IMR-90 (cell line): ENCODE measurements at regions not wholly inside any gene's neighbourhood (a gene's known extent, or its start where the extent isn't known, plus 50 kb on each side); places are given as distances from the start of the nearest gene placed in this dataset.

Experiments used
- ATAC-seq: fragments of 200-7000 bp; cut with Tn5 transposase; 2 replicates; pipeline ENCODE4 v1.9.1; 2020; ENCODE audit warnings: low read depth, mild to moderate bottlenecking, moderate library complexity
- BruUV-seq: library from RNA; stranded (reverse); fragments of 400-500 nt; replicated peaks from 2 replicates; lab custom pipeline; 2021; lab: Mats Ljungman, UMichigan
- CTCF ChIA-PET: fragments of 300-600 bp; formaldehyde crosslinking; extraction: SDS; loops from one replicate; lab custom pipeline; 2021; ENCODE audit warnings: antibody characterized with exemption; lab: Yijun Ruan, JAX
- POLR2A ChIA-PET: fragments of 300-600 bp; sonication (Branson Sonifier 250); formaldehyde crosslinking; loops from one replicate; lab custom pipeline; 2022; ENCODE audit warnings: antibody characterized with exemption; ENCODE audit not compliant: unreplicated experiment; lab: Charles Lee
- DNase-seq: peaks from one replicate; pipeline ENCODE4 v3.0.0; 2013
- H2AFZ ChIP-seq: replicated peaks from 2 replicates; pipeline ENCODE3; 2013; ENCODE audit warnings: low read length, mild to moderate bottlenecking; ENCODE audit not compliant: poor library complexity
- H2AK5ac ChIP-seq: 2 replicates; pipeline ENCODE4 v1.6.1; 2013; ENCODE audit warnings: low read depth, low read length, inconsistent platforms
- H2AK9ac ChIP-seq: replicated peaks from 2 replicates; pipeline ENCODE3; 2013; ENCODE audit warnings: mild to moderate bottlenecking, low read depth, low read length, moderate library complexity; ENCODE audit not compliant: poor library complexity
- H2BK120ac ChIP-seq: 2 replicates; pipeline ENCODE4 v1.6.1; 2013; ENCODE audit warnings: low read depth, low read length, inconsistent platforms
- H2BK15ac ChIP-seq: 3 replicates; pipeline ENCODE4 v1.6.1; 2013; ENCODE audit warnings: low read depth, low read length, inconsistent platforms
- H2BK20ac ChIP-seq: 2 replicates; pipeline ENCODE4 v1.6.1; 2013; ENCODE audit warnings: low read depth, mild to moderate bottlenecking, inconsistent platforms, low read length, moderate library complexity
- H2BK5ac ChIP-seq: 2 replicates; pipeline ENCODE4 v1.6.1; 2013; ENCODE audit warnings: mild to moderate bottlenecking, low read depth, low read length, inconsistent platforms; ENCODE audit not compliant: poor library complexity, severe bottlenecking
- H3K14ac ChIP-seq: replicated peaks from 2 replicates; pipeline ENCODE4 v1.6.1; 2013; ENCODE audit warnings: low read depth, low read length, inconsistent platforms
- H3K18ac ChIP-seq: 2 replicates; pipeline ENCODE4 v1.6.1; 2013; ENCODE audit warnings: low read depth, low read length, control low read depth
- H3K23ac ChIP-seq: 2 replicates; pipeline ENCODE4 v1.6.1; 2013; ENCODE audit warnings: low read depth, low read length, inconsistent platforms
- H3K27ac ChIP-seq: 2 replicates; pipeline ENCODE4 v1.5.1; 2013; ENCODE audit warnings: mild to moderate bottlenecking, control low read depth, low read length; ENCODE audit not compliant: insufficient read depth
- H3K27me3 ChIP-seq: 2 replicates; pipeline ENCODE4 v1.6.1; 2013; ENCODE audit warnings: low read length; ENCODE audit not compliant: control insufficient read depth, insufficient read depth
- H3K36me3 ChIP-seq: 2 replicates; pipeline ENCODE4 v1.6.1; 2013; ENCODE audit warnings: low read length, mixed read lengths; ENCODE audit not compliant: control insufficient read depth, insufficient read depth
- H3K4ac ChIP-seq: 2 replicates; pipeline ENCODE4 v1.6.1; 2013; ENCODE audit warnings: low read depth, low read length, inconsistent platforms
- H3K4me1 ChIP-seq: 2 replicates; pipeline ENCODE4 v1.6.1; 2013; ENCODE audit warnings: low read length, mixed read lengths; ENCODE audit not compliant: control insufficient read depth, insufficient read depth
- H3K4me2 ChIP-seq: 2 replicates; pipeline ENCODE4 v1.6.1; 2013; ENCODE audit warnings: low read depth, mild to moderate bottlenecking, control low read depth, low read length, moderate library complexity
- H3K4me3 ChIP-seq: 2 replicates; pipeline ENCODE4 v1.5.1; 2013; ENCODE audit warnings: low read depth, mild to moderate bottlenecking, control low read depth, low read length, moderate library complexity; ENCODE audit not compliant: insufficient read depth
- H3K56ac ChIP-seq: 2 replicates; pipeline ENCODE4 v1.6.1; 2013; ENCODE audit warnings: low read length, inconsistent platforms; ENCODE audit not compliant: insufficient read depth; ENCODE audit errors: extremely low read depth
- H3K79me1 ChIP-seq, 2 experiments: 2 replicates each; pipeline ENCODE4 v1.6.1; 2013; ENCODE audit warnings: low read length in 2 of 2, inconsistent platforms in 1 of 2, low read depth in 1 of 2
- H3K9ac ChIP-seq: 2 replicates; pipeline ENCODE4 v1.6.1; 2013; ENCODE audit warnings: low read depth, low read length, control low read depth
- H3K9me1 ChIP-seq: 2 replicates; pipeline ENCODE4 v1.6.1; 2013; ENCODE audit warnings: low read length, inconsistent platforms; ENCODE audit not compliant: insufficient read depth
- H3K9me3 ChIP-seq: 2 replicates; pipeline ENCODE4 v1.6.1; 2013; ENCODE audit warnings: low read length; ENCODE audit not compliant: control insufficient read depth, insufficient read depth
- H4K20me1 ChIP-seq: 2 replicates; pipeline ENCODE4 v1.6.1; 2013; ENCODE audit warnings: low read length, inconsistent platforms; ENCODE audit not compliant: insufficient read depth
- H4K5ac ChIP-seq: 2 replicates; pipeline ENCODE4 v1.6.1; 2013; ENCODE audit warnings: mild to moderate bottlenecking, low read depth, low read length, control low read depth
- H4K8ac ChIP-seq, 2 experiments: 2 replicates each; pipeline ENCODE4 v1.6.1; 2013; ENCODE audit warnings: low read depth in 2 of 2, low read length in 2 of 2, control low read depth in 1 of 2, inconsistent platforms in 1 of 2
- H4K91ac ChIP-seq: 2 replicates; pipeline ENCODE4 v1.6.1; 2013; ENCODE audit warnings: low read depth, low read length, inconsistent platforms; ENCODE audit not compliant: insufficient read depth
- BHLHE40 ChIP-seq: fragments of 150-350 bp; IDR thresholded peaks from 2 replicates; pipeline ENCODE4 v1.6.1; 2016; ENCODE audit warnings: mild to moderate bottlenecking, low read depth, low read length
- CEBPB ChIP-seq: IDR thresholded peaks from 2 replicates; pipeline ENCODE4 v1.6.1; 2012; ENCODE audit warnings: low read depth, low read length, improper control_type of control experiment
- CHD1 ChIP-seq: IDR thresholded peaks from 2 replicates; pipeline ENCODE4 v1.6.1; 2012; ENCODE audit warnings: low read depth, low read length, improper control_type of control experiment
- ELK1 ChIP-seq: fragments of 150-350 bp; IDR thresholded peaks from 2 replicates; pipeline ENCODE4 v1.6.1; 2016; ENCODE audit warnings: low read depth, mild to moderate bottlenecking, low read length, moderate library complexity, borderline replicate concordance
- FOS ChIP-seq: fragments of 150-350 bp; IDR thresholded peaks from 2 replicates; pipeline ENCODE4 v1.6.1; 2016; ENCODE audit warnings: low read depth, low read length
- MAFK ChIP-seq: IDR thresholded peaks from 2 replicates; pipeline ENCODE4 v1.6.1; 2012; ENCODE audit warnings: low read depth, low read length, improper control_type of control experiment
- MAZ ChIP-seq: IDR thresholded peaks from 2 replicates; pipeline ENCODE4 v1.6.1; 2012; ENCODE audit warnings: low read depth, mild to moderate bottlenecking, low read length, improper control_type of control experiment, moderate library complexity, borderline replicate concordance
- MXI1 ChIP-seq: IDR thresholded peaks from 2 replicates; pipeline ENCODE4 v1.6.1; 2012; ENCODE audit warnings: low read depth, mild to moderate bottlenecking, low read length, moderate library complexity, borderline replicate concordance
- NFE2L2 ChIP-seq: fragments of 150-350 bp; IDR thresholded peaks from 2 replicates; pipeline ENCODE4 v1.6.1; 2016; ENCODE audit warnings: low read depth, mild to moderate bottlenecking, low read length
- POLR2A ChIP-seq: IDR thresholded peaks from 2 replicates; pipeline ENCODE4 v1.6.1; 2012; ENCODE audit warnings: mild to moderate bottlenecking, low read depth, low read length
- RAD21 ChIP-seq: IDR thresholded peaks from 2 replicates; pipeline ENCODE4 v1.6.1; 2012; ENCODE audit warnings: low read length, improper control_type of control experiment
- RCOR1 ChIP-seq: IDR thresholded peaks from 2 replicates; pipeline ENCODE4 v1.6.1; 2012; ENCODE audit warnings: mild to moderate bottlenecking, low read length, improper control_type of control experiment; ENCODE audit not compliant: insufficient replicate concordance
- RFX5 ChIP-seq: IDR thresholded peaks from 2 replicates; pipeline ENCODE4 v1.8.0; 2012; ENCODE audit warnings: low read depth, mild to moderate bottlenecking, low read length, moderate library complexity
- SMC3 ChIP-seq: fragments of 150-350 bp; IDR thresholded peaks from 2 replicates; pipeline ENCODE4 v1.6.1; 2016; ENCODE audit warnings: low read depth, mild to moderate bottlenecking, antibody characterized with exemption, low read length, moderate library complexity
- WGBS, 2 experiments: methylation state at CpG; one replicate each; pipeline versions ENCODE4 v1.1.5 to v1.1.7; 2013; ENCODE audit warnings: missing lambda C conversion rate in 2 of 2; ENCODE audit not compliant: insufficient read length in 1 of 2; ENCODE audit errors: extremely low coverage in 2 of 2; 5-methylcytosine and 5-hydroxymethylcytosine counted together
- dilution Hi-C: fragments of 300-500 bp; cut with HindIII; formaldehyde crosslinking; loops from one replicate; pipeline ENCODE4 v1.14.3; 2018; ENCODE audit warnings: low sequenced_read_pairs; ENCODE audit not compliant: unreplicated experiment
- in situ Hi-C: fragments of 300-500 bp; cut with MboI; formaldehyde crosslinking; loops from 3 replicates; pipeline ENCODE4 v1.14.3; 2019; ENCODE audit warnings: low sequenced_read_pairs, inconsistent platforms, mixed read lengths
- intact Hi-C: fragments of 100-400 bp; cut with micrococcal nuclease; formaldehyde crosslinking; loops from 2 replicates; pipeline ENCODE4 v1.10.0; 2022
- TF ChIP-seq, protein P1 (sequence below): fragments of 150-350 bp; IDR thresholded peaks from 2 replicates; pipeline ENCODE4 v1.6.1; 2017; ENCODE audit warnings: mild to moderate bottlenecking, antibody characterized with exemption, low read length, low read depth
- TF ChIP-seq, protein P2 (sequence below): conservative IDR thresholded peaks from 2 replicates; pipeline ENCODE4 v1.5.1; 2012; ENCODE audit warnings: mild to moderate bottlenecking, low read depth, low read length, improper control_type of control experiment

DNA sequence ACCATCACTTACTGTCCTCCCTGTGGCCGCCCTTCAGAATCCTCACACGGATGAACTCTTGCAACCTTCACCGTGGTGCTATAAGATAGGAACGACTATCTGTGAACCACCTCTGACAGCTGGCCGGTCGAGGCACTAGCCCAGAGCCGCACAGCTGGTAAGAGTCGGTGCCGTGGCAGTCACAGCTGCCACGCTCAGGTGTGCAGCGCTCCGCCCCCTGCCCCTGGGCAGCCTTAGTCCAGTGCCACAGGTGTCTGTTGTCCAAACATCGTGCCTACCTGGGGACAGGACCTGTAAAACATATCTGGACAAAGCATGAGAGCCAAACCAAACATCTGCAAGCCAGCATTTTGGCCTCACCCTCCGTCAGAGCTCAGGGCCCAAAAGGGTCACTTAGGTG is 55.3 kb upstream of the SALL3 start:
- no peak overlapping the region for H2BK5ac ChIP-seq
- H3K4me1 ChIP-seq = no peaks in the 10 kb centered on the region
- H3K79me1 ChIP-seq = no peaks in the 10 kb centered on the region
- H2AFZ ChIP-seq = no peak overlapping the region
- DNase-seq (no peak), ATAC-seq (no peak)
- no peak overlapping the region for H4K8ac ChIP-seq
- no TSS peak for BruUV-seq
- TF ChIP-seq FOS (no peak), MXI1 (no peak), MAZ (no peak), ELK1 (no peak), BHLHE40 (no peak), NFE2L2 (no peak), RAD21 (no peak), RCOR1 (no peak), POLR2A (no peak), MAFK (no peak), SMC3 (no peak), CHD1 (no peak), CEBPB (no peak), RFX5 (no peak)
- TF ChIP-seq, protein P1, sequence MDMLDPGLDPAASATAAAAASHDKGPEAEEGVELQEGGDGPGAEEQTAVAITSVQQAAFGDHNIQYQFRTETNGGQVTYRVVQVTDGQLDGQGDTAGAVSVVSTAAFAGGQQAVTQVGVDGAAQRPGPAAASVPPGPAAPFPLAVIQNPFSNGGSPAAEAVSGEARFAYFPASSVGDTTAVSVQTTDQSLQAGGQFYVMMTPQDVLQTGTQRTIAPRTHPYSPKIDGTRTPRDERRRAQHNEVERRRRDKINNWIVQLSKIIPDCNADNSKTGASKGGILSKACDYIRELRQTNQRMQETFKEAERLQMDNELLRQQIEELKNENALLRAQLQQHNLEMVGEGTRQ = no peak
- TF ChIP-seq, protein P2, sequence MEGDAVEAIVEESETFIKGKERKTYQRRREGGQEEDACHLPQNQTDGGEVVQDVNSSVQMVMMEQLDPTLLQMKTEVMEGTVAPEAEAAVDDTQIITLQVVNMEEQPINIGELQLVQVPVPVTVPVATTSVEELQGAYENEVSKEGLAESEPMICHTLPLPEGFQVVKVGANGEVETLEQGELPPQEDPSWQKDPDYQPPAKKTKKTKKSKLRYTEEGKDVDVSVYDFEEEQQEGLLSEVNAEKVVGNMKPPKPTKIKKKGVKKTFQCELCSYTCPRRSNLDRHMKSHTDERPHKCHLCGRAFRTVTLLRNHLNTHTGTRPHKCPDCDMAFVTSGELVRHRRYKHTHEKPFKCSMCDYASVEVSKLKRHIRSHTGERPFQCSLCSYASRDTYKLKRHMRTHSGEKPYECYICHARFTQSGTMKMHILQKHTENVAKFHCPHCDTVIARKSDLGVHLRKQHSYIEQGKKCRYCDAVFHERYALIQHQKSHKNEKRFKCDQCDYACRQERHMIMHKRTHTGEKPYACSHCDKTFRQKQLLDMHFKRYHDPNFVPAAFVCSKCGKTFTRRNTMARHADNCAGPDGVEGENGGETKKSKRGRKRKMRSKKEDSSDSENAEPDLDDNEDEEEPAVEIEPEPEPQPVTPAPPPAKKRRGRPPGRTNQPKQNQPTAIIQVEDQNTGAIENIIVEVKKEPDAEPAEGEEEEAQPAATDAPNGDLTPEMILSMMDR = no peak
- H3K4me3 ChIP-seq = no peak overlapping the region
- no peak overlapping the region for H3K4ac ChIP-seq
- H2BK120ac ChIP-seq = no peak overlapping the region
- H3K23ac ChIP-seq = no peak overlapping the region
- no peak overlapping the region for H3K27ac ChIP-seq
- no peak overlapping the region for H3K56ac ChIP-seq
- no peak overlapping the region for H2BK15ac ChIP-seq
- H3K18ac ChIP-seq = no peak overlapping the region
- POLR2A ChIA-PET = no interaction called here
- H4K91ac ChIP-seq = no peak overlapping the region
- H2BK20ac ChIP-seq = no peak overlapping the region
- no peak overlapping the region for H2AK5ac ChIP-seq
- H3K4me2 ChIP-seq = no peak overlapping the region
- dilution Hi-C loops (no loop called here), intact Hi-C loops (no loop called here), in situ Hi-C loops (no loop called here)
- no peak overlapping the region for H4K5ac ChIP-seq
- H4K20me1 ChIP-seq = no peaks in the 10 kb centered on the region
- H3K27me3 ChIP-seq = no peaks in the 10 kb centered on the region
- H3K9ac ChIP-seq = no peak overlapping the region
- no peaks in the 10 kb centered on the region for H3K9me1 ChIP-seq
- peaks cover 59% of the 10 kb centered on the region for H3K9me3 ChIP-seq
- H3K14ac ChIP-seq = no peak overlapping the region
- CTCF ChIA-PET = no interaction called here
- no peak overlapping the region for H2AK9ac ChIP-seq
- WGBS, 2 experiments = 87% methylated on average over 8 of the region's 14 CpGs; no CpG with 5 or more reads in 1 of the 2 experiments
- H3K36me3 ChIP-seq = no peaks in the 10 kb centered on the region
